IMR-90 (cell line): ENCODE measurements at regions not wholly inside any gene's neighbourhood (a gene's known extent, or its start where the extent isn't known, plus 50 kb on each side); places are given as distances from the start of the nearest gene placed in this dataset.

ENCODE experiments used
- CTCF ChIP-seq: conservative IDR thresholded peaks from 2 replicates; pipeline ENCODE4 v1.5.1; 2012; ENCODE audit warnings: mild to moderate bottlenecking, low read depth, low read length, improper control_type of control experiment
- ELK1 ChIP-seq: fragments of 150-350 bp; IDR thresholded peaks from 2 replicates; pipeline ENCODE4 v1.6.1; 2016; ENCODE audit warnings: low read depth, mild to moderate bottlenecking, low read length, moderate library complexity, borderline replicate concordance
- POLR2A ChIP-seq: IDR thresholded peaks from 2 replicates; pipeline ENCODE4 v1.6.1; 2012; ENCODE audit warnings: mild to moderate bottlenecking, low read depth, low read length

GRCh38 chrX:8967461-8967860 lies 66.5 kb downstream of the FAM9B start:
- TF ChIP-seq POLR2A (no peak), CTCF (no peak), ELK1 (no peak)
